HL-60 (cell line): ENCODE measurements at regions not wholly inside any gene's neighbourhood (a gene's known extent, or its start where the extent isn't known, plus 50 kb on each side); places are given as distances from the start of the nearest gene placed in this dataset.
A peak's percentile ranks its signal among the peaks of the same experiment; 100 is the strongest.

Experiments
- DNase-seq, 2 experiments: peaks; one replicate each; pipeline ENCODE4 v3.0.0-alpha.2; 2010 to 2020; ENCODE audit warnings: low read depth in 1 of 2, low spot score in 1 of 2
- H3K27ac ChIP-seq: fragments of 250-450 bp; sonication (Bioruptor Pico); replicated peaks from 2 replicates; pipeline ENCODE4 v1.5.1; 2020; ENCODE audit warnings: mild to moderate bottlenecking, moderate library complexity
- H3K27me3 ChIP-seq: fragments of 250-450 bp; sonication (Bioruptor Pico); 2 replicates; pipeline ENCODE4 v1.5.1; 2021; ENCODE audit warnings: mild to moderate bottlenecking, moderate library complexity; ENCODE audit not compliant: insufficient read depth, poor library complexity, severe bottlenecking
- H3K4me3 ChIP-seq: replicated peaks from 2 replicates; pipeline ENCODE4 v1.5.1; 2011; ENCODE audit warnings: mild to moderate bottlenecking, control low read depth, low read length; ENCODE audit not compliant: insufficient read depth
- GABPA ChIP-seq: IDR thresholded peaks from 2 replicates; pipeline ENCODE4 v1.6.1; 2012; ENCODE audit warnings: low read depth
- POLR2AphosphoS5 ChIP-seq: IDR thresholded peaks from 2 replicates; pipeline ENCODE4 v1.6.1; 2012; ENCODE audit warnings: low read depth
- SPI1 ChIP-seq: IDR thresholded peaks from 2 replicates; pipeline ENCODE4 v1.6.1; 2012; ENCODE audit warnings: low read depth, mild to moderate bottlenecking, borderline replicate concordance
- TF ChIP-seq, protein P1 (sequence below): IDR thresholded peaks from 2 replicates; pipeline ENCODE4 v1.6.1; 2012; ENCODE audit warnings: low read depth; ENCODE audit not compliant: insufficient replicate concordance
- TF ChIP-seq, protein P2 (sequence below): IDR thresholded peaks from one replicate; pipeline ENCODE4 v1.5.1; 2011; ENCODE audit warnings: low read length, control low read depth, inconsistent platforms; ENCODE audit not compliant: insufficient read depth

DNA sequence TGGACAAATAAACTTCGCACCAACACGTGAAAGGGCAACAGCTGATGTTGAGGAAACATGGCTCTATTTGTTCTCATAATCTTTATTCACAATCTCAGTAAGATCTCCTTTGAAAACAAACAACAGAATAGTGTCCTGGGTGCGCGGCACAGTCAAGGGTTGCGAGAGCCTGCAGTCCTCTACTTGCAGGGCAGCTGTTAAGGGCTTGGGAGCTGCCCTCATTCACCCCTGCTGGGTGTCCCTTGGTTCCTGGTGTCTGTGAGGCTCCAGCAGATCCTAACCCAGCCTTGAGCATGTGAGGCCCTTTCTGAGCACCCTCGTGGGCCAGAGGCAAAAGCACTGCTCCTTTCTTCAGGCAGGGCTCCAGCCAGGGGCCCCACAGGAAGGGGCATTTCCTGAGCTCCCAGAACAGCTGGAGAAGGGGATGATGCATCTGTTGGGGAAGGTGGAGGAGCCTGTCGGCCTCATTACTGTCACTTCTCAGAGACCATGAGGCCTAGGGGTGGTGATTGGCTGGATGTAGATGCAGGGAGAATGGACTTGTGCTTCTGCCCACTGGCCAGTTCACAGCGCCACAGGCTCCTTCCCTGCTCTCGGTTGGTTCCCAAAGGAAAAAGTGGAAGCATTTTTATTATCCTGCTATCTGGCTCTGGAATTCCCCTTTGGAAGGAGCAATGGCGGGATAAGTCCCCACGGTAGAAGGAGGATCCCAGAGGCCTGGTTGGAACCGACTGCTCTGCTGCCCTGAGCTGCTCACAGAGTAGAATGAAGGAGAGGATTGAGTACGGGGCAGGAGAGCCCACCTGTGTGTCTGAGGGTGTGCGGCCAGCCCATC lies 51.9 kb upstream of the KLF13 start:
- Histone ChIP-seq H3K27ac (peak overlapping the region; percentile 37; the same call in 1 of the 2 replicates), H3K4me3 (no peak overlapping the region), H3K27me3 (no peaks in the 10 kb centered on the region)
- no peak for TF ChIP-seq SPI1
- TF ChIP-seq, protein P1, sequence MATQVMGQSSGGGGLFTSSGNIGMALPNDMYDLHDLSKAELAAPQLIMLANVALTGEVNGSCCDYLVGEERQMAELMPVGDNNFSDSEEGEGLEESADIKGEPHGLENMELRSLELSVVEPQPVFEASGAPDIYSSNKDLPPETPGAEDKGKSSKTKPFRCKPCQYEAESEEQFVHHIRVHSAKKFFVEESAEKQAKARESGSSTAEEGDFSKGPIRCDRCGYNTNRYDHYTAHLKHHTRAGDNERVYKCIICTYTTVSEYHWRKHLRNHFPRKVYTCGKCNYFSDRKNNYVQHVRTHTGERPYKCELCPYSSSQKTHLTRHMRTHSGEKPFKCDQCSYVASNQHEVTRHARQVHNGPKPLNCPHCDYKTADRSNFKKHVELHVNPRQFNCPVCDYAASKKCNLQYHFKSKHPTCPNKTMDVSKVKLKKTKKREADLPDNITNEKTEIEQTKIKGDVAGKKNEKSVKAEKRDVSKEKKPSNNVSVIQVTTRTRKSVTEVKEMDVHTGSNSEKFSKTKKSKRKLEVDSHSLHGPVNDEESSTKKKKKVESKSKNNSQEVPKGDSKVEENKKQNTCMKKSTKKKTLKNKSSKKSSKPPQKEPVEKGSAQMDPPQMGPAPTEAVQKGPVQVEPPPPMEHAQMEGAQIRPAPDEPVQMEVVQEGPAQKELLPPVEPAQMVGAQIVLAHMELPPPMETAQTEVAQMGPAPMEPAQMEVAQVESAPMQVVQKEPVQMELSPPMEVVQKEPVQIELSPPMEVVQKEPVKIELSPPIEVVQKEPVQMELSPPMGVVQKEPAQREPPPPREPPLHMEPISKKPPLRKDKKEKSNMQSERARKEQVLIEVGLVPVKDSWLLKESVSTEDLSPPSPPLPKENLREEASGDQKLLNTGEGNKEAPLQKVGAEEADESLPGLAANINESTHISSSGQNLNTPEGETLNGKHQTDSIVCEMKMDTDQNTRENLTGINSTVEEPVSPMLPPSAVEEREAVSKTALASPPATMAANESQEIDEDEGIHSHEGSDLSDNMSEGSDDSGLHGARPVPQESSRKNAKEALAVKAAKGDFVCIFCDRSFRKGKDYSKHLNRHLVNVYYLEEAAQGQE: no peak
- TF ChIP-seq POLR2AphosphoS5: no peak
- TF ChIP-seq GABPA: no peak
- TF ChIP-seq, protein P2, sequence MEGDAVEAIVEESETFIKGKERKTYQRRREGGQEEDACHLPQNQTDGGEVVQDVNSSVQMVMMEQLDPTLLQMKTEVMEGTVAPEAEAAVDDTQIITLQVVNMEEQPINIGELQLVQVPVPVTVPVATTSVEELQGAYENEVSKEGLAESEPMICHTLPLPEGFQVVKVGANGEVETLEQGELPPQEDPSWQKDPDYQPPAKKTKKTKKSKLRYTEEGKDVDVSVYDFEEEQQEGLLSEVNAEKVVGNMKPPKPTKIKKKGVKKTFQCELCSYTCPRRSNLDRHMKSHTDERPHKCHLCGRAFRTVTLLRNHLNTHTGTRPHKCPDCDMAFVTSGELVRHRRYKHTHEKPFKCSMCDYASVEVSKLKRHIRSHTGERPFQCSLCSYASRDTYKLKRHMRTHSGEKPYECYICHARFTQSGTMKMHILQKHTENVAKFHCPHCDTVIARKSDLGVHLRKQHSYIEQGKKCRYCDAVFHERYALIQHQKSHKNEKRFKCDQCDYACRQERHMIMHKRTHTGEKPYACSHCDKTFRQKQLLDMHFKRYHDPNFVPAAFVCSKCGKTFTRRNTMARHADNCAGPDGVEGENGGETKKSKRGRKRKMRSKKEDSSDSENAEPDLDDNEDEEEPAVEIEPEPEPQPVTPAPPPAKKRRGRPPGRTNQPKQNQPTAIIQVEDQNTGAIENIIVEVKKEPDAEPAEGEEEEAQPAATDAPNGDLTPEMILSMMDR: no peak
- DNase-seq: peak in 1 of 2 experiments; percentile 25

DNA sequence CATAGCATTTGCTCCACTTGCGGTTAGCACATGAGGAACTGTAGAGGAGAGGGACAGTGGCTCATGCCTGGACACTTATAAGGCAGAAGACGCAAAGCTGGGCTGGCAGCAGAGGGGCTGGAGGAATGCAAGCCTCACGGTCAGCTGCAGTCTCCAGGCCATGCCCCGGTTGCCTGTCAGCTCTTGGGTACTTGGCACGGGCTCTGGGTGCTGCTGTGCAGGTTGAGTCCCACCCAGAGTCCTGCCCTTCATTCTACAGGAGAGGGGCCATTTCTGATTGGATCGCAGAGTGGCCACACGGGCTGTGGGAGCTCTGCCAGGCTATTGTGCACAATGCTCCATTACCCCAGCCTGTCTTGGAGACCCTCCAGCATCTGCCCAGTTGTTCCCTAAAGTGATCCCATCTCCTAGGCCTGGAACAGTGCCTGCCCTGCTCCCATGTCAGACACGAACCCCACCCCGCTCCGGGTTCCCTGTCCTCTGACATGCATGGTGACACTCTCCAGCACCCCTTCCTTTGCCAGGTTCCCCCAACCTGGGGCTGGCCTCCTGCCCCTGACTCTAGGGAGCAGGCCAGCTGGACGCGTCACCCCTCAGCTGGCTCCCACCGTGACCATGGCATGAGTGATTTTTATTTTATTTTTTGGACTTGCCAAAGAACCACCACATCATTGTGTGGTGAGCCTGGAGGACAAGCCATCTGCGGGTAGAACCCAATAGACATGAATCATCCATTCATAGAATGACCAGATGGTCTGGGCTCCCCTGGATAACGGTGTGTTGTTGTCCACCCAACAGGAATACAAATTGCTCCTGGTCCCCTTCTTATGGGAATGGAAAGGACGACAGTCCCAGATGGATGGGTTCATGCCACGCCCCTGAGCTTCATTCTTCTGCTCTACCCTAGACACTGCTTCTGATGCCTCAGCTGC lies 51.0 kb upstream of the KLF13 start:
- TF ChIP-seq GABPA (no peak), SPI1 (no peak), POLR2AphosphoS5 (no peak)
- TF ChIP-seq, protein P2: no peak
- TF ChIP-seq, protein P1: no peak
- no peaks in the 10 kb centered on the region for H3K27me3 ChIP-seq
- no peak overlapping the region for H3K27ac ChIP-seq
- no peak overlapping the region for H3K4me3 ChIP-seq
- DNase-seq: no peak

DNA sequence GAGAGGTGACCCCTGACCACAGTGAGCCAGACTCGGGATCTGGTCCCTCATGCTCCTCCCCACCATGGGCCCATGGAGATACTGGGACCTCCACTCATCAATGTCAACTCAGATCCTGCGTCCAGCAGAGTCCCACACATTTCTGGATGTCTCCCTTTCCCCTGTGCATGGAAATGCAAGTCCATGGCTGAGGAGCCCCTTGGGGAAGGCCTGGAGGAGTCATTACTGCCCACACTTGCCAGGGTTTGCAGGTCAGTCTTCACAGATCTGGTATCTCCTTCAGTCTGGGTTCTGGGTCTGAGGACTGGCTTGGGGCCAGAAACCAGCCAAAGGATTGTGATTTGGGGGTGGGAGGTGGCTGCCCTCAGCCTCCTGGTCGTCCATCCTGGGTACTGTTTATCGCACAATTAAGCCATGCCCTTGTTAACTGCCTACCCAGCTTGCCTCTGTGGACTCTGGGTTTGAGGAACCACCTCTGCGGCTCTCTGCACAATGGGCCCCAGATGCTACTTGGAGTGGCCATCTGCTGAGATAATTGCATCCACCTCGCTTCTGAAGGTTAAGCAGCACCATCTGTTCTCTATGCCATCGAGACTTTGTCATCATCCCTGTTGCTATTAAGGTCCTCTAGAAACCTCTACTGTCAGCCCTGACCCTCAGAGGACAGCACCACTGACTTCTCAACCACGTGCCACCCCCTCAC lies 49.9 kb upstream of the KLF13 start:
- Histone ChIP-seq H3K4me3 (no peak overlapping the region), H3K27ac (no peak overlapping the region), H3K27me3 (no peaks in the 10 kb centered on the region)
- no peak for DNase-seq
- no peak for TF ChIP-seq POLR2AphosphoS5
- no peak for TF ChIP-seq SPI1
- TF ChIP-seq, protein P1: no peak
- no peak for TF ChIP-seq GABPA
- TF ChIP-seq, protein P2: no peak
